IMR-90 (cell line): ENCODE measurements at regions not wholly inside any gene's neighbourhood (a gene's known extent, or its start where the extent isn't known, plus 50 kb on each side); places are given as distances from the start of the nearest gene placed in this dataset.

Source experiments
- ATAC-seq: fragments of 200-7000 bp; cut with Tn5 transposase; 2 replicates; pipeline ENCODE4 v1.9.1; 2020; ENCODE audit warnings: low read depth, mild to moderate bottlenecking, moderate library complexity
- BruUV-seq: library from RNA; stranded (reverse); fragments of 400-500 nt; replicated peaks from 2 replicates; lab custom pipeline; 2021; lab: Mats Ljungman, UMichigan
- CTCF ChIA-PET: fragments of 300-600 bp; formaldehyde crosslinking; extraction: SDS; loops from one replicate; lab custom pipeline; 2021; ENCODE audit warnings: antibody characterized with exemption; lab: Yijun Ruan, JAX
- POLR2A ChIA-PET: fragments of 300-600 bp; sonication (Branson Sonifier 250); formaldehyde crosslinking; loops from one replicate; lab custom pipeline; 2022; ENCODE audit warnings: antibody characterized with exemption; ENCODE audit not compliant: unreplicated experiment; lab: Charles Lee
- DNase-seq: peaks from one replicate; pipeline ENCODE4 v3.0.0; 2013
- H2AFZ ChIP-seq: replicated peaks from 2 replicates; pipeline ENCODE3; 2013; ENCODE audit warnings: low read length, mild to moderate bottlenecking; ENCODE audit not compliant: poor library complexity
- H2AK5ac ChIP-seq: 2 replicates; pipeline ENCODE4 v1.6.1; 2013; ENCODE audit warnings: low read depth, low read length, inconsistent platforms
- H2AK9ac ChIP-seq: replicated peaks from 2 replicates; pipeline ENCODE3; 2013; ENCODE audit warnings: mild to moderate bottlenecking, low read depth, low read length, moderate library complexity; ENCODE audit not compliant: poor library complexity
- H2BK120ac ChIP-seq: 2 replicates; pipeline ENCODE4 v1.6.1; 2013; ENCODE audit warnings: low read depth, low read length, inconsistent platforms
- H2BK15ac ChIP-seq: 3 replicates; pipeline ENCODE4 v1.6.1; 2013; ENCODE audit warnings: low read depth, low read length, inconsistent platforms
- H2BK20ac ChIP-seq: 2 replicates; pipeline ENCODE4 v1.6.1; 2013; ENCODE audit warnings: low read depth, mild to moderate bottlenecking, inconsistent platforms, low read length, moderate library complexity
- H2BK5ac ChIP-seq: 2 replicates; pipeline ENCODE4 v1.6.1; 2013; ENCODE audit warnings: mild to moderate bottlenecking, low read depth, low read length, inconsistent platforms; ENCODE audit not compliant: poor library complexity, severe bottlenecking
- H3K14ac ChIP-seq: replicated peaks from 2 replicates; pipeline ENCODE4 v1.6.1; 2013; ENCODE audit warnings: low read depth, low read length, inconsistent platforms
- H3K18ac ChIP-seq: 2 replicates; pipeline ENCODE4 v1.6.1; 2013; ENCODE audit warnings: low read depth, low read length, control low read depth
- H3K23ac ChIP-seq: 2 replicates; pipeline ENCODE4 v1.6.1; 2013; ENCODE audit warnings: low read depth, low read length, inconsistent platforms
- H3K27ac ChIP-seq: 2 replicates; pipeline ENCODE4 v1.5.1; 2013; ENCODE audit warnings: mild to moderate bottlenecking, control low read depth, low read length; ENCODE audit not compliant: insufficient read depth
- H3K27me3 ChIP-seq: 2 replicates; pipeline ENCODE4 v1.6.1; 2013; ENCODE audit warnings: low read length; ENCODE audit not compliant: control insufficient read depth, insufficient read depth
- H3K36me3 ChIP-seq: 2 replicates; pipeline ENCODE4 v1.6.1; 2013; ENCODE audit warnings: low read length, mixed read lengths; ENCODE audit not compliant: control insufficient read depth, insufficient read depth
- H3K4ac ChIP-seq: 2 replicates; pipeline ENCODE4 v1.6.1; 2013; ENCODE audit warnings: low read depth, low read length, inconsistent platforms
- H3K4me1 ChIP-seq: 2 replicates; pipeline ENCODE4 v1.6.1; 2013; ENCODE audit warnings: low read length, mixed read lengths; ENCODE audit not compliant: control insufficient read depth, insufficient read depth
- H3K4me2 ChIP-seq: 2 replicates; pipeline ENCODE4 v1.6.1; 2013; ENCODE audit warnings: low read depth, mild to moderate bottlenecking, control low read depth, low read length, moderate library complexity
- H3K4me3 ChIP-seq: 2 replicates; pipeline ENCODE4 v1.5.1; 2013; ENCODE audit warnings: low read depth, mild to moderate bottlenecking, control low read depth, low read length, moderate library complexity; ENCODE audit not compliant: insufficient read depth
- H3K56ac ChIP-seq: 2 replicates; pipeline ENCODE4 v1.6.1; 2013; ENCODE audit warnings: low read length, inconsistent platforms; ENCODE audit not compliant: insufficient read depth; ENCODE audit errors: extremely low read depth
- H3K79me1 ChIP-seq, 2 experiments: 2 replicates each; pipeline ENCODE4 v1.6.1; 2013; ENCODE audit warnings: low read length in 2 of 2, inconsistent platforms in 1 of 2, low read depth in 1 of 2
- H3K9ac ChIP-seq: 2 replicates; pipeline ENCODE4 v1.6.1; 2013; ENCODE audit warnings: low read depth, low read length, control low read depth
- H3K9me1 ChIP-seq: 2 replicates; pipeline ENCODE4 v1.6.1; 2013; ENCODE audit warnings: low read length, inconsistent platforms; ENCODE audit not compliant: insufficient read depth
- H3K9me3 ChIP-seq: 2 replicates; pipeline ENCODE4 v1.6.1; 2013; ENCODE audit warnings: low read length; ENCODE audit not compliant: control insufficient read depth, insufficient read depth
- H4K20me1 ChIP-seq: 2 replicates; pipeline ENCODE4 v1.6.1; 2013; ENCODE audit warnings: low read length, inconsistent platforms; ENCODE audit not compliant: insufficient read depth
- H4K5ac ChIP-seq: 2 replicates; pipeline ENCODE4 v1.6.1; 2013; ENCODE audit warnings: mild to moderate bottlenecking, low read depth, low read length, control low read depth
- H4K8ac ChIP-seq, 2 experiments: 2 replicates each; pipeline ENCODE4 v1.6.1; 2013; ENCODE audit warnings: low read depth in 2 of 2, low read length in 2 of 2, control low read depth in 1 of 2, inconsistent platforms in 1 of 2
- H4K91ac ChIP-seq: 2 replicates; pipeline ENCODE4 v1.6.1; 2013; ENCODE audit warnings: low read depth, low read length, inconsistent platforms; ENCODE audit not compliant: insufficient read depth
- RFX5 ChIP-seq: IDR thresholded peaks from 2 replicates; pipeline ENCODE4 v1.8.0; 2012; ENCODE audit warnings: low read depth, mild to moderate bottlenecking, low read length, moderate library complexity
- WGBS, 2 experiments: methylation state at CpG; one replicate each; pipeline versions ENCODE4 v1.1.5 to v1.1.7; 2013; ENCODE audit warnings: missing lambda C conversion rate in 2 of 2; ENCODE audit not compliant: insufficient read length in 1 of 2; ENCODE audit errors: extremely low coverage in 2 of 2; 5-methylcytosine and 5-hydroxymethylcytosine counted together
- dilution Hi-C: fragments of 300-500 bp; cut with HindIII; formaldehyde crosslinking; loops from one replicate; pipeline ENCODE4 v1.14.3; 2018; ENCODE audit warnings: low sequenced_read_pairs; ENCODE audit not compliant: unreplicated experiment
- in situ Hi-C: fragments of 300-500 bp; cut with MboI; formaldehyde crosslinking; loops from 3 replicates; pipeline ENCODE4 v1.14.3; 2019; ENCODE audit warnings: low sequenced_read_pairs, inconsistent platforms, mixed read lengths
- intact Hi-C: fragments of 100-400 bp; cut with micrococcal nuclease; formaldehyde crosslinking; loops from 2 replicates; pipeline ENCODE4 v1.10.0; 2022

DNA sequence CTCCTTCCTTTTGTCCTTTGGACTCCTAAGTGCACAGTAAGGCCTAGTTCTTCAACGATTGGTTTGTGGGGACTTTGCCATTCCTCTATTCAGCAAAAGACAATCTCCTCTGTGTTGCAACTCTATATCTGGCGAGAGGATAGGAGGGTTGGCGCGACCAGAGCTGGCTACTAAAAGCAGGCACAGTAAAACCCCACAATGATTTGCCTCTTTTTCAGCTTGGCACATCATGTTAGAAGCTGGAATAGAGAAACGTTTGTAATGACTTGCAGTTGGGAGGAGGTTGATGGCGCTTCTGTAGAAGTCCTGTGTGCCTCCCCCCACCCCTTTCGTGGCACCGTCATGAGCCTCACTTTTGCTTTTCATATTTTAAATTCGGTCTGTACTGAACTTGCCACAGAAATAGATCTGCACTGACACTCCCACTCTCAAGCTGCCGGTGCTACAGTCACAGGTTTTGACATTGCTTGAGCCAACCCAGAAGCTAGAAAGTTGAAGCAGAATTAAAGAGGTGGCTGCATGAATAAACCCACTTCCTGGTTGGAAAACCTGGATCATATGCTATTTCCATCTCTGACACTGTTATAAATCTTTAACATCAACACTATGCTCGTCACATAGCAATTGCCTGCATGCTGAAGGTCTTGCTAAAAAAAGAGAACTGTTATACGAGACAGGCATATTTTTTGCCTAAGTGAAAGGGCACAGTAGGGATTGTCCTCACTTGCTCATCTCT is 315.3 kb upstream of the PRICKLE1 start:
- Histone ChIP-seq H3K9ac (no peak overlapping the region), H4K5ac (no peak overlapping the region), H3K4ac (no peak overlapping the region), H2AK5ac (no peak overlapping the region), H2AK9ac (no peak overlapping the region), H3K23ac (no peak overlapping the region), H3K56ac (no peak overlapping the region), H3K4me2 (no peak overlapping the region), H3K9me1 (no peaks in the 10 kb centered on the region), H4K8ac (no peak overlapping the region), H3K4me1 (no peaks in the 10 kb centered on the region), H3K18ac (no peak overlapping the region), H3K79me1 (no peaks in the 10 kb centered on the region), H3K36me3 (no peaks in the 10 kb centered on the region), H2AFZ (no peak overlapping the region), H3K9me3 (no peaks in the 10 kb centered on the region), H4K20me1 (no peaks in the 10 kb centered on the region), H2BK120ac (no peak overlapping the region), H4K91ac (no peak overlapping the region), H2BK15ac (no peak overlapping the region), H3K27ac (no peak overlapping the region), H2BK20ac (no peak overlapping the region), H2BK5ac (no peak overlapping the region), H3K4me3 (no peak overlapping the region), H3K14ac (no peak overlapping the region), H3K27me3 (no peaks in the 10 kb centered on the region)
- POLR2A ChIA-PET: no interaction called here
- no TSS peak for BruUV-seq
- intact Hi-C loops (no loop called here), dilution Hi-C loops (no loop called here), in situ Hi-C loops (no loop called here)
- 100% methylated on average over 1 of the region's 12 CpGs; no CpG with 5 or more reads in 1 of the 2 experiments for WGBS, 2 experiments
- CTCF ChIA-PET: interaction anchor here (0.6 kb wide), 1 partner anchor 200 kb away, joined by 3 read pairs; no protein-coding TSS in a partner anchor
- DNase-seq: no peak
- ATAC-seq: no peak
- no peak for TF ChIP-seq RFX5
